GM12878 (cell line): ENCODE measurements at regions not wholly inside any gene's neighbourhood (a gene's known extent, or its start where the extent isn't known, plus 50 kb on each side); places are given as distances from the start of the nearest gene placed in this dataset.

Experiments used
- ATAC-seq: fragments of 200-7000 bp; cut with Tn5 transposase; 3 replicates; pipeline ENCODE4 v1.9.1; 2020; ENCODE audit warnings: mild to moderate bottlenecking, moderate library complexity
- BruUV-seq: library from RNA; stranded (reverse); fragments of 400-500 nt; replicated peaks from 2 replicates; lab custom pipeline; 2021; lab: Mats Ljungman, UMichigan
- CTCF ChIA-PET: fragments of 300-600 bp; sonication (Branson Sonifier 250); formaldehyde crosslinking; extraction: SDS; loops from one replicate; lab custom pipeline; 2021; ENCODE audit warnings: inconsistent platforms; lab: Yijun Ruan, JAX
- POLR2A ChIA-PET: fragments of 350-600 bp; formaldehyde crosslinking; extraction: SDS; loops from one replicate; lab custom pipeline; 2021; ENCODE audit warnings: inconsistent platforms; lab: Charles Lee
- RAD21 ChIA-PET: fragments of 300-600 bp; sonication (Branson Sonifier 250); formaldehyde crosslinking; loops from one replicate; lab custom pipeline; 2023; ENCODE audit warnings: antibody characterized with exemption; ENCODE audit not compliant: unreplicated experiment; lab: Charles Lee
- SMC1A ChIA-PET: fragments of 300-600 bp; sonication (Branson Sonifier 250); formaldehyde crosslinking; loops from one replicate; lab custom pipeline; 2023; ENCODE audit not compliant: unreplicated experiment, uncharacterized antibody; lab: Charles Lee
- DNase-seq: peaks from one replicate; pipeline ENCODE4 v3.0.0-alpha.2; 2011; ENCODE audit warnings: low read depth, low spot score
- FAIRE-seq: peaks from 3 replicates; lab custom pipeline; 2011; peaks lifted over from hg19 to GRCh38; lab: Jason Lieb, UNC
- H2AFZ ChIP-seq: 2 replicates; pipeline ENCODE4 v1.6.0; 2011; ENCODE audit warnings: low read depth, low read length, control low read depth; ENCODE audit not compliant: control insufficient read depth
- H3K27ac ChIP-seq: 2 replicates; pipeline ENCODE4 v1.5.1; 2011; ENCODE audit warnings: control low read depth; ENCODE audit not compliant: control insufficient read depth, insufficient read depth
- H3K27me3 ChIP-seq, 2 experiments: replicated peaks in 1 of 2; 2 replicates each; pipeline versions ENCODE4 v1.6.0 to v1.6.1; 2011; ENCODE audit warnings: low read length in 1 of 2; ENCODE audit not compliant: control insufficient read depth in 2 of 2, insufficient read depth in 2 of 2
- H3K36me3 ChIP-seq, 2 experiments: 2 replicates each; pipeline ENCODE4 v1.5.1; 2011; ENCODE audit warnings: low read length in 1 of 2; ENCODE audit not compliant: control insufficient read depth in 2 of 2, insufficient read depth in 2 of 2
- H3K4me1 ChIP-seq: 2 replicates; pipeline ENCODE4 v1.6.1; 2011; ENCODE audit warnings: mild to moderate bottlenecking, low read length, moderate library complexity, mixed read lengths; ENCODE audit not compliant: control insufficient read depth, insufficient read depth
- H3K4me2 ChIP-seq: 2 replicates; pipeline ENCODE4 v1.6.0; 2011; ENCODE audit warnings: control low read depth; ENCODE audit not compliant: control insufficient read depth, insufficient read depth
- H3K4me3 ChIP-seq: fragments of 200-600 bp; sonication (generic); 2 replicates; pipeline ENCODE4 v1.5.1; 2016
- H3K79me2 ChIP-seq: 2 replicates; pipeline ENCODE4 v1.6.0; 2011; ENCODE audit warnings: low read length; ENCODE audit not compliant: control insufficient read depth, insufficient read depth
- H3K9ac ChIP-seq: 2 replicates; pipeline ENCODE4 v1.8.0; 2011; ENCODE audit warnings: low read length, control low read depth, mixed read lengths; ENCODE audit not compliant: control insufficient read depth, insufficient read depth
- H3K9me3 ChIP-seq: replicated peaks from 3 replicates; pipeline ENCODE4 v1.5.1; 2011; ENCODE audit warnings: mild to moderate bottlenecking, low read length; ENCODE audit not compliant: control insufficient read depth, insufficient read depth
- H4K20me1 ChIP-seq: 2 replicates; pipeline ENCODE4 v1.6.0; 2011; ENCODE audit not compliant: control insufficient read depth, insufficient read depth
- EED ChIP-seq: sonication (generic); IDR thresholded peaks from 2 replicates; pipeline ENCODE4 v1.6.1; 2016; ENCODE audit warnings: antibody characterized with exemption, low read depth
- ETV6 ChIP-seq, 2 experiments: fragments of 450-650 bp in 1 of 2; IDR thresholded peaks in 1 of 2; conservative IDR thresholded peaks in 1 of 2; 2 replicates each; pipeline ENCODE4 v1.6.1; 2014; ENCODE audit warnings: antibody characterized with exemption in 1 of 2, borderline replicate concordance in 1 of 2, low read depth in 1 of 2, mild to moderate bottlenecking in 1 of 2, moderate library complexity in 1 of 2
- FOS ChIP-seq: IDR thresholded peaks from 3 replicates; pipeline ENCODE4 v1.6.1; 2011; ENCODE audit warnings: borderline replicate concordance; ENCODE audit not compliant: insufficient read length; ENCODE audit errors: extremely low read depth
- KAT2A ChIP-seq: conservative IDR thresholded peaks from 2 replicates; pipeline ENCODE4 v1.6.1; 2011; ENCODE audit warnings: low read depth, low read length; ENCODE audit not compliant: control insufficient read depth
- MYC ChIP-seq: IDR thresholded peaks from 2 replicates; pipeline ENCODE4 v1.6.1; 2011; ENCODE audit warnings: mild to moderate bottlenecking, low read length, moderate library complexity, inconsistent platforms; ENCODE audit not compliant: insufficient read depth, insufficient replicate concordance, insufficient read length, severe bottlenecking
- NFYB ChIP-seq: IDR thresholded peaks from 2 replicates; pipeline ENCODE4 v1.6.1; 2011; ENCODE audit warnings: low read depth, mild to moderate bottlenecking, low read length, improper control_type of control experiment, moderate library complexity; ENCODE audit not compliant: insufficient read depth
- RAD21 ChIP-seq: IDR thresholded peaks from 2 replicates; pipeline ENCODE4 v1.6.1; 2011; ENCODE audit warnings: mild to moderate bottlenecking, low read depth, low read length, moderate library complexity; ENCODE audit not compliant: insufficient read depth
- SUPT20H ChIP-seq: IDR thresholded peaks from 2 replicates; pipeline ENCODE4 v1.6.1; 2011; ENCODE audit warnings: low read depth, mild to moderate bottlenecking, low read length, moderate library complexity, borderline replicate concordance; ENCODE audit not compliant: control insufficient read depth
- SUZ12 ChIP-seq: fragments of 200-600 bp; sonication (generic); IDR thresholded peaks from one replicate; pipeline ENCODE4 v1.6.1; 2018; ENCODE audit warnings: antibody characterized with exemption, mild to moderate bottlenecking; ENCODE audit not compliant: unreplicated experiment
- TCF12 ChIP-seq: IDR thresholded peaks from 2 replicates; pipeline ENCODE4 v1.6.1; 2011; ENCODE audit warnings: low read depth, mild to moderate bottlenecking, low read length
- WGBS: methylation state at CpG from one replicate; pipeline ENCODE4 v1.1.6; 2016; ENCODE audit warnings: low lambda C conversion rate; ENCODE audit not compliant: insufficient replicate concordance, insufficient coverage; ENCODE audit errors: missing lambda C conversion rate; 5-methylcytosine and 5-hydroxymethylcytosine counted together
- in situ Hi-C: fragments of 300-500 bp; cut with MboI; formaldehyde crosslinking; loops from 9 replicates; pipeline ENCODE4 v1.14.3; 2018; ENCODE audit warnings: mixed read lengths
- intact Hi-C: fragments of 100-400 bp; cut with micrococcal nuclease; formaldehyde crosslinking; loops from one replicate; pipeline ENCODE4 v1.14.2; 2022; ENCODE audit not compliant: unreplicated experiment
- TF ChIP-seq, protein P1 (sequence below): fragments of 450-650 bp; IDR thresholded peaks from 2 replicates; pipeline ENCODE4 v1.6.1; 2014; ENCODE audit warnings: mild to moderate bottlenecking
- TF ChIP-seq, protein P2 (sequence below): fragments of 450-650 bp; IDR thresholded peaks from 2 replicates; pipeline ENCODE4 v1.6.1; 2017; ENCODE audit warnings: mild to moderate bottlenecking
- TF ChIP-seq, protein P3 (sequence below): fragments of 450-650 bp; IDR thresholded peaks from 2 replicates; pipeline ENCODE4 v1.6.1; 2017; ENCODE audit warnings: mild to moderate bottlenecking, low read depth, inconsistent platforms; ENCODE audit not compliant: poor library complexity, severe bottlenecking

DNA sequence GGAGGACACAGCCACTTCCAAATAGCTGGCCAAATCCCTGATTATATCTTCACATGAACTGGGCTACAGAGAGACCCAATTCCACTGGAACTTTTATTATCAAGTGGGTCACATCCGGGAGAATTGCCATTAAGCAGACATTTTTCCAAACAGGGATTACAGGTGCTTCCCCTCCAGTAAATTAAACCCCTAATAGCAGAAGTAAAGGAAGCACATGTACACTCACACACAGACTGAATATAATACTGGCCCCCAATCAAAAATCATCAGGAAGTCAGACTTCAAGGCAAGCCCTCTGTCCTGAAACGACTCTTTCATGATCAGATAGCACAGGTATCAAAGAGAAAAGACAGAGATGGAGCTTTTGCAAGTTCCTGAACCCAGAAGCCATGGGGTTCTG, 118.6 kb upstream of the PPP2R5A start (continued):
- TF ChIP-seq EED (no peak), TCF12 (no peak)
- TF ChIP-seq, protein P1, sequence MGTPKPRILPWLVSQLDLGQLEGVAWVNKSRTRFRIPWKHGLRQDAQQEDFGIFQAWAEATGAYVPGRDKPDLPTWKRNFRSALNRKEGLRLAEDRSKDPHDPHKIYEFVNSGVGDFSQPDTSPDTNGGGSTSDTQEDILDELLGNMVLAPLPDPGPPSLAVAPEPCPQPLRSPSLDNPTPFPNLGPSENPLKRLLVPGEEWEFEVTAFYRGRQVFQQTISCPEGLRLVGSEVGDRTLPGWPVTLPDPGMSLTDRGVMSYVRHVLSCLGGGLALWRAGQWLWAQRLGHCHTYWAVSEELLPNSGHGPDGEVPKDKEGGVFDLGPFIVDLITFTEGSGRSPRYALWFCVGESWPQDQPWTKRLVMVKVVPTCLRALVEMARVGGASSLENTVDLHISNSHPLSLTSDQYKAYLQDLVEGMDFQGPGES = no peak
- TF ChIP-seq, all 136 proteins: peak for 0

DNA sequence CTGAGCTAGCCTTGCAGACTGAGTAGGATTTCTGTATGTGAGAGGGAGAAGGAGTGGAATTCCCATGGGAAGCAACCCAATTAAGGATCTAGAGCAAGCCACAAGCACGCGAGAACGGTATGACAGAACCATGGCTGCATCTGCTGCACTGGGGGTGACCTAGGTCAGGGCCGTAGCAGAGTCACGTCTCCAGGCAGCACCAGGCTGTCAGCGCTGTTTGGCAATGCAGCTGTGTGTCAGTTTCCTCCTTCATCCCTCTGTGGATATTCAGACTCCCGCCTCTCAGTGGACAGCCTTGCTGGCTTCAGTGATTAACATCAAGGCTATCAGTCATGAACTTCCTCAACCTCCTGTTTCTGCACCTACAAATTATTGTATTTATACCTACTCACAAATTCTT, 118.1 kb upstream of the PPP2R5A start:
- Histone ChIP-seq H3K4me2 (no peak overlapping the region), H4K20me1 (no peaks in the 10 kb centered on the region), H3K27me3 (no peaks in the 10 kb centered on the region), H3K79me2 (no peaks in the 10 kb centered on the region), H2AFZ (no peak overlapping the region), H3K4me1 (peaks cover 21% of the 10 kb centered on the region), H3K4me3 (no peak overlapping the region), H3K27ac (no peak overlapping the region), H3K9me3 (no peaks in the 10 kb centered on the region), H3K9ac (no peak overlapping the region), H3K36me3 (no peaks in the 10 kb centered on the region)
- ChIA-PET CTCF (no interaction called here), RAD21 (interaction anchor here (0.7 kb wide), 1 partner anchor 98 kb away, joined by 3 read pairs; no protein-coding TSS in a partner anchor), SMC1A (interaction anchor here (0.5 to 1.1 kb wide), 3 partner anchors 23 to 68 kb away, joined by 3 read pairs; no protein-coding TSS in a partner anchor), POLR2A (no interaction called here)
- no peak for DNase-seq
- ATAC-seq = no peak
- BruUV-seq = no TSS peak
- FAIRE-seq = no peak
- intact Hi-C loops (no loop called here), in situ Hi-C loops (no loop called here)
- TF ChIP-seq KAT2A = no peak
- TF ChIP-seq, protein P2, sequence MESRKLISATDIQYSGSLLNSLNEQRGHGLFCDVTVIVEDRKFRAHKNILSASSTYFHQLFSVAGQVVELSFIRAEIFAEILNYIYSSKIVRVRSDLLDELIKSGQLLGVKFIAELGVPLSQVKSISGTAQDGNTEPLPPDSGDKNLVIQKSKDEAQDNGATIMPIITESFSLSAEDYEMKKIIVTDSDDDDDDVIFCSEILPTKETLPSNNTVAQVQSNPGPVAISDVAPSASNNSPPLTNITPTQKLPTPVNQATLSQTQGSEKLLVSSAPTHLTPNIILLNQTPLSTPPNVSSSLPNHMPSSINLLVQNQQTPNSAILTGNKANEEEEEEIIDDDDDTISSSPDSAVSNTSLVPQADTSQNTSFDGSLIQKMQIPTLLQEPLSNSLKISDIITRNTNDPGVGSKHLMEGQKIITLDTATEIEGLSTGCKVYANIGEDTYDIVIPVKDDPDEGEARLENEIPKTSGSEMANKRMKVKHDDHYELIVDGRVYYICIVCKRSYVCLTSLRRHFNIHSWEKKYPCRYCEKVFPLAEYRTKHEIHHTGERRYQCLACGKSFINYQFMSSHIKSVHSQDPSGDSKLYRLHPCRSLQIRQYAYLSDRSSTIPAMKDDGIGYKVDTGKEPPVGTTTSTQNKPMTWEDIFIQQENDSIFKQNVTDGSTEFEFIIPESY = no peak
- no peak for TF ChIP-seq SUPT20H
- no peak for TF ChIP-seq MYC
- TF ChIP-seq, protein P3, sequence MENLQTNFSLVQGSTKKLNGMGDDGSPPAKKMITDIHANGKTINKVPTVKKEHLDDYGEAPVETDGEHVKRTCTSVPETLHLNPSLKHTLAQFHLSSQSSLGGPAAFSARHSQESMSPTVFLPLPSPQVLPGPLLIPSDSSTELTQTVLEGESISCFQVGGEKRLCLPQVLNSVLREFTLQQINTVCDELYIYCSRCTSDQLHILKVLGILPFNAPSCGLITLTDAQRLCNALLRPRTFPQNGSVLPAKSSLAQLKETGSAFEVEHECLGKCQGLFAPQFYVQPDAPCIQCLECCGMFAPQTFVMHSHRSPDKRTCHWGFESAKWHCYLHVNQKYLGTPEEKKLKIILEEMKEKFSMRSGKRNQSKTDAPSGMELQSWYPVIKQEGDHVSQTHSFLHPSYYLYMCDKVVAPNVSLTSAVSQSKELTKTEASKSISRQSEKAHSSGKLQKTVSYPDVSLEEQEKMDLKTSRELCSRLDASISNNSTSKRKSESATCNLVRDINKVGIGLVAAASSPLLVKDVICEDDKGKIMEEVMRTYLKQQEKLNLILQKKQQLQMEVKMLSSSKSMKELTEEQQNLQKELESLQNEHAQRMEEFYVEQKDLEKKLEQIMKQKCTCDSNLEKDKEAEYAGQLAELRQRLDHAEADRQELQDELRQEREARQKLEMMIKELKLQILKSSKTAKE = no peak
- TF ChIP-seq FOS = no peak
- TF ChIP-seq NFYB = no peak
- TF ChIP-seq RAD21 = no peak
- no peak for TF ChIP-seq ETV6 (conservative IDR thresholded peaks at IDR 0.05 in 1 of 2, IDR thresholded peaks at IDR 0.05 in 1 of 2; ENCODE audit: borderline replicate concordance in 1 of 2, low read depth in 1 of 2)
- no peak for TF ChIP-seq SUZ12
- WGBS = 75% methylated on average over 7 of the region's 7 CpGs
